Glomerular visceral epithelial cell (primary cell): ENCODE measurements at regions not wholly inside any gene's neighbourhood (a gene's known extent, or its start where the extent isn't known, plus 50 kb on each side); places are given as distances from the start of the nearest gene placed in this dataset.

Experiments
- DNase-seq: peaks from one replicate; pipeline ENCODE4 v3.0.0-alpha.2; 2016; ENCODE audit errors: extremely low spot score

DNA sequence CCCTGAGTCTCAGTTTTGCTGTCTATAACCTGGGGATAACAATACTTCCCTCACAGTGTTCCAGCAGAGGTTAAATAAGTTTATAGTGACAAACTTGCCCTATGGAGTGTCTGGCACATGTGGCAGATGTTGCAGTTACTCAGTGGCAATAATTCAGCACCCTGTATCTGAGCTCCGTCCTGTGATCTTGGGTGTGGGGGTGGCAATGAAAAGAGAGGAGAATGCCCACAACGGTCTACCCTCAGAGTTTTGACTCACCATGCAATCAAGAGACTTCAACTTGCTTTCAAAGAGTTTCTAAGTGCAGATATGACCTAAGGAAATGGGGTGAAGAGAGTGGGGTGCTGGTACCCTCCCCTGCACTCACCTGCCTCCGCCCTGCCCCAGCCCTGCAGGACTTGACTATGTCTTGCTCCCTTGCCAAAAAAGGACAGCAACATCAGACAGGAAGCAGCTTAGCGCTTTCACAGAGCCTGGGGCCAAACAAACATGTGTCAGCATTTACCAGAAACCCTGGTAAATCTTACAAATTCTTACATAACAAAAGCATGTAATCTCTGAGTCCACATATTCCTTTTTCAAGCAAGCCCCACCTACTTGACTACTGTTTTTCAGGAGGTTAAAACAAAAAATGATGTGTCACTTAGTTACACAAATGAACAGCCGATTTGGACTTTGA, 185.1 kb upstream of the CAMK1G start:
- DNase-seq: peak; percentile 81

DNA sequence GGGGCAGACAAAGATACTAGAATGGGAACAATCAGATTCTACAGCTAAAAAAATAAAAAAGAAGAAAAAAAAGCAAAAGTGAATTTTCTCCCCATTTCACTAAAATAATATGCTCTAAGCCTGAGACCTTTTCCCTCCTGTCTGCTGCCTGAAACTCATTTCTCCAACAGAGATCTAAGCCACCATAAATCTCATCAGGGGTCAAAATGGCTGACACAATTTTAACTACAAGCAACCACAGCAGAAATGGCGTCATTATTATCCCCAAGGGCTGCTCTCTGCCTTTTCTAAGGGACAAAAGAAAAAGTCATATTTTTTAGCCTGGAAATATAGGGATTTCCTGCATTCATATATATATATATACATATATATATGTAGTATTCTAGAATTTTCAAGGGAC, 183.7 kb upstream of the CAMK1G start:
- DNase-seq: no peak

DNA sequence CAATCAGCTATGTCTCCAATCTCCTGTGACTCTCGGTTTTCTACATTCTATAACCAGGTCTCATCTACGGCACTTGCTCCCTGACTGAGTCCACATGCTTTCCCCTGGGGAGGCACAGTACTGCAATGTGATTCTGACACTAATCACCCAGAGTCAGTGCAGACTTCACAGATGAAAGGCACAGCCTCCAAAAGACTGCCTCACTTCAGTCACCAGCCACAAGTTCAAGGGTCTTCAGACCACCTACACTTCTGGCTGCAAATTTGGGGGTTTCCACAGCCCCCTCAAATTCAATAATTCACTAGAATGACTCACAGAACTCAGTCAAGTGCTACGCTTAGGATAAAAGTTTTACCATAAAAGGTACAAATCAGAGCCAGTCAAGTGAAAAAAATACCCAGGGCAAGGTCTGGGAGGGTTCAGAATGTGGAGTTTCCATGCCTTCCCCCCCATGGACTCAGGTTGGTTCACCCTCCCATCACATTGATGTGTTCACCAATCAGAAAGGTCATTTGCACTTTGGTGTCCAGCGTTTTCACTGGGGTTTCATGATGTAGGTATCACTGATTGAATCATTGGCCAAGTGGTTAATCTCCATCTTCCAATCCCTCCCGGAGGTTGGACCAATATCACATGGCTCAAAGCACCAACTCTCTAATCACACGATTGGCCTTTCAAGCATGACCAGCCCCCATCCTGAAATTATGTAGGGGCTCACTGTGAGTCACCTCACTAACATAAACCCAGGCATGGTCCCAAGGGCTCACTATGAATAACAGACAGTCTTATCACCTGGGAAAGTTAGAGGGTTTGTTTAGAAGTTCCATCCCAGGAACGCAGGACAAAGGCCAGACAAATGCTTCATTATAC, 182.9 kb upstream of the CAMK1G start:
- DNase-seq: peak; percentile 98

DNA sequence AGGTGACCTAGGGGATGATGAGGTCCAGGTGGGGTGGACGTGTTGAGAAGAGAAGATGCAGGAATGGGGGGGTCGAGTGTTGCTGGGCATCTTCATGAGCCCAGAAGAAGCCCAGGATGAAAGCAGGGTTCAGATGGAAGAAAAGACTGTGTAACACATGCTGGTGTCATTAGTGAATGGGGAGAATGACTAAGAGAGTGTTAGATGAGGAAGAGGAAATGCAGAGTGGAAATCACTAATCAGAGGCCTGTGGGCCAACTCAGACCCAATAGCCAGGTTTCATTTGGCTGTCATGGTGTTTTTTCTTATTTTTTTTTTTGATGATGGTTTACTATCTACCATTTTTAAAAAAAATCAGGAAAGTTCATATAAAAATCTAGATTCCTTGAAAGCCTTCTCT, 180.8 kb upstream of the CAMK1G start:
- DNase-seq: no peak

DNA sequence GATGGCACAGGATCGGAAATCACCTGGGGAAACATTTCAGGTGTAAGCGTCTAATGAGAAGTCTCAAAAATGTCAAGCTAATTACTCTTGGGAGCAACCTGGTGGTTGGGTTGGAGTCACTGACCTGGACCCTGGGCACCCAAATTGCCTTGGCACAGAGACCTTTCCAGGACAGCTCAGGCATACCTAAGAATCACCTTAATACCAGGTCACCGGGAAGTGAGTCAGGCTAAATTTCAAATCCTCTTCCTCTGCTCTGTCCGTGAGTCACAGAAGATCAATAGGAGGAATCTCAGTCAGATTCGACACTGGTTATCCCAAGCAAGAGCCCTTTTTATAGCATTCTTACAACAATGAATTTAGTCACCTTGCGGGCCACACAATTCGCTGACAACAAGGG, 179.6 kb upstream of the CAMK1G start:
- DNase-seq: peak; percentile 44

DNA sequence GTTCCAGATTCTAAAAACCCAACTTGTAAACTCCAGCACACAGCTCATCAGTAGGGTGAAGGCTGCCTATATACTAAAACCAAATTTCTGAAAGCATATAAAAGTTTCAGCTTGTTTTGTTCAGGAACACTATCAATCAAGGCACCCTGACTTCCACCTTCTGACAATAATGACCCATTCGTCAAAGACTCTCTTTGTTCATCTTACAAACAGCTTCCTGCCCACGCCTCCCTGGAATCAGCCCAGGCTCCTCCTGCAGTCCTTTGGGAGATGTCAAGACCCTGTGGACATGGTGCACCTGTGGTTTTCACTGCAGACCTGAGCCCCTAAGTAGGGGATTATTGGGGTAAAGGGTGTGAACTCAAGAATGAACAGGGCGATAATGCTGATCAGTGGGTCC, 178.9 kb upstream of the CAMK1G start:
- peak; percentile 73 for DNase-seq

DNA sequence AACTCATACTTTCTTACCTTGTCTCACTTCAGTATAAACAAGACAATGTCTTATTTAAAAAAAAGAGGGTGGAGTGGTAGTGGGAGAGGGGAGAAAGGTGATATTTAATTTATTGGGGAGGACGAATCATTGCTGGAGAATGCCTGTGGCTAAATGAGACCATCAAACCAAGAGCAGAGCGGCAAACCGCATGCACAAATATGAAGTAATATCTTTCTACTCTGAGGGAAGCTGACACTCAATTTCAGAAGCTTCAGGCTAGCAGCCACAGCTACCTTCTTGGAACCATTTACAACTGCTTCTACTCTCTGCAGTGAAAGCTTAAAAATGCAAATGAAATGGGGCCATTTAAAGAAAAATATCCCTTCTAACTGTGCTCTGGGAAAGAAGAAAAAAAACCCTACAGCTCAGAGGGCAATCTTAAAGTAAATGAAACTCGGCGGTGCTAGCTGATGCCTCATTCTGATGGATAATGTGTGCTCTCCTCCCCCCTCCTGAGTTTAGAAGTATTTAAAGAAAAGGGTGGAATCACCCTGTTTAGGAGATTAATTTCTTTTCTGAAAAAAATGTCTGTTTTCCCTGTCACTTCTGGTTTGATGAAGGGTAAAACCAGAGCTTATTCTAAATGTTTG, 178.2 kb upstream of the CAMK1G start:
- DNase-seq: peak; percentile 89

DNA sequence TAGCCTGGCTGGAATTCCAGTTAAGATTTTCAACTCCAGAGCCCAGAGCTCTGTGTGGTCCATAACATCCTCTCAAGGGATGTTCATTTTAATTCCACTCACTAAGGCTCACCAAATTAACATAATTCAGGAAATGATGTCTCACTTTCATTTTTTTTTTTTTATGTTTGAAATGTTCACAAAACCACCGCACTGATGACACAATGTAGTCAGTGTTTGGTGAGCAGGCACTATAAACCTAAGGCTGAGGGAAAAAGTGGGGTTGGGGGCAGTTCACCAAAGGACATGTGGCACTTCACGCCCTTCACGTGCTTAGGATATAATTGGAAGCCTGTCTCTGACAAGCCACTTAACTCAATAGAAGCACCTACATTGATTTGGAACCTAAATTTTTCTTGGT, 177.3 kb upstream of the CAMK1G start:
- DNase-seq: no peak

DNA sequence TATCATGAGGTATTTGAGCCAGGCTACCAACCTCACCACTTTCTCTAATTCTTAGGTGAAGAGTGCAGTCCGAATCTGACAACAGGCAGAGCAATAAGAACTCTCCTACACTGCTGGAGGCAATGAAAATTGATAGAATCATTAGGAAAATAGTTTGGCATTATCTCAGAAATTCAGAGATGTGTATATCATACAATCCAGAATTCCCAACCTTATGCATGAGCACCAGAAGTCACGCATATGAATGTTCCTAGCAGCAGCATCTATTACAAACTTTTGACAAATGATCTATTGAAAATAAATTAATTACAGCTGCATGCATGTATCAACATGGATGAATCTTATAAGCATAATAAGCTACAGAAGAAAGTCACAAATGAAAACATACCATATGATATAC, 176.9 kb upstream of the CAMK1G start:
- no peak for DNase-seq

DNA sequence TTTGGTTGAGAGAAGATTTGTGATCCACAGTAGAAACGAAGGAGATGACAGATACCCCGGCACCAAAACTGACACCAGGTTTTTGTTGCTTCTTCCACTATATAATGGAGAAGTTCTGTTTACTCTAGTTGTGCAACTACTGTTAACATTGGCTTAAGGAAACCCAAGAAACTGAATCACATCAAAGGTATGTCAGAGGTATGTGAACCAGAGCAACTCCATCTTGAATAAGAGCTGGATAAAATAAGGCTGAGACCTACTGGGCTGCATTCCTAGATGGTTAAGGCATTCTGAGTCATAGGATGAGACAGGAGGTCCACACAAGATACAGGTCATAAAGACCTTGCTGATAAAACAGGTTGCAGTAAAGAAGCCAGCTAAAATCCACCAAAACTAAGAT, 173.7 kb upstream of the CAMK1G start:
- peak; percentile 66 for DNase-seq

DNA sequence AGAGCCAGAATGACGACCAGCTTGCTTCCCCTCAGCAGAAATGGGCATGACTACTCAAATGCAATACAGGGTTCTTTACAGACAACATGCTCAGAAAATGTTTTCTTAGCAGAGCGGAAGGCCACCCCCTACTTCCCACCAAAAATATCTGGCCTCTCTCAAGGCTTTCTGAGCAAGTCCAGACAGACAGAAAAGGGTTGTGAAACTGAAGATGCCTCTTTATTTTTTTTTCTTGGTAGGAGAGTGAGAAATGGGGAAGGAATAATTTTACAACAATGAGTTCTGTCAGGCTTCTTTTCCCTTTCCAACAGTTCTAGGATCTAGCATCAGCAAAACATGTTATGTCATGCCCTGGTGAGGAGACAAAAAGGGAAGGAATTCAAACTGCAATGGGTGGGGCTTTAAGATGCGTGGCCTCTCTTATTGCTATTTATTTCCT, 172.0 kb upstream of the CAMK1G start:
- peak; percentile 46 for DNase-seq

DNA sequence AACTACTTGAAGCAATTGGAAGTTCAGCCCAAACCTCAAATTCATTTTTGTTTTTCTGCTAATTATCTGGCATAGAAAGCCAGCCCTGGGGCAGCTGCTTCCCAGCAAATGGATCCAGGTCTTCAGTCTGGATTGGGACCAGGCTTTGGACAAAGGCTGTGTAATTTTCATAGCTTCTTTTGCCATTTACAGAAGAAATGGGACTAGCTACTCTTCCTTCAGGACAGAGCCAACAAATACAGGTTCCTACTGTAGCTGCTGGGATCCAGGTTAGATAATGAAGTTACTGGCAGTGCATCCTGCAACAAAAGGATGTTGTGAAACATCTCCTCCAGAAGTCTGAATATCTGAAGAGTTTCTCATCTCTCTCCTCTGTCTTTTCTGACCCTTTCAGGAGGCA, 171.5 kb upstream of the CAMK1G start:
- peak; percentile 55 for DNase-seq

DNA sequence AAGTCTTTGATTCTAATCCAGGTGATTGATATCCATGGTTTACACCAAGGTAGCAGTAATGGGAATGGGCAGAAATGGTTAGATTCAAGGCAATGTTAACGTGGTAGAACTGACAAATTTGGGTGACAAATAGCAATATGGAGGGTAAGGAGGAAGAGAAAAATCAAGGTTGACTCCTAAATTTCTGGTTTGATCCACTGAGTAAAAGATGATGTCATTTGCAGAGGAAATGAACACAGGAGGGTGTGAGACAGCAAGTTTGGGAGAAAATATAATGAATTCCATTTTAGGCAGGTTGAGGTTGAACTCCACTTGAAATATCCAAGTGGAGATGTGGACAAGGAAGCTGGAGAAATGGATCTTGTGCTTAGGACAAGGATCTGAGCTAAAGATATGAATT, 170.9 kb upstream of the CAMK1G start:
- no peak for DNase-seq

DNA sequence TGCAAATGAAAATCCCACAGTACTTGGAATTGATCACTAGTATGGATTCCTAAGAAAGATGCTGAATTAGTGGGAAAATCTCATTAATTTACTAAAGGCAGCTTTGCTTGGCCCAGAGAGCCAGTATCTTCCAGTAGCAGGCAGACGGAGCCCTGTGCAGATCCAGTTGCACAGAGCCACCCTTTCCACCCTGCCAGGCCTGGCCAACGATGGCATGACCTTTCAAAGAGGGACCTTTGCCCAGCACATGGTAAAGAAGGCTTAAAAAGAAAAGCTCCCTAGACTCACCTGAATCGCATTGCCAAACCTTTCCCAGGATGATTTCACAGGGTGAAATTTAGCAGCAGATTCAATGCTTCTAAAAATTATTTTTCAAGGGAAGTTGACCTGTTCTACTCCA, 170.5 kb upstream of the CAMK1G start:
- DNase-seq: no peak

DNA sequence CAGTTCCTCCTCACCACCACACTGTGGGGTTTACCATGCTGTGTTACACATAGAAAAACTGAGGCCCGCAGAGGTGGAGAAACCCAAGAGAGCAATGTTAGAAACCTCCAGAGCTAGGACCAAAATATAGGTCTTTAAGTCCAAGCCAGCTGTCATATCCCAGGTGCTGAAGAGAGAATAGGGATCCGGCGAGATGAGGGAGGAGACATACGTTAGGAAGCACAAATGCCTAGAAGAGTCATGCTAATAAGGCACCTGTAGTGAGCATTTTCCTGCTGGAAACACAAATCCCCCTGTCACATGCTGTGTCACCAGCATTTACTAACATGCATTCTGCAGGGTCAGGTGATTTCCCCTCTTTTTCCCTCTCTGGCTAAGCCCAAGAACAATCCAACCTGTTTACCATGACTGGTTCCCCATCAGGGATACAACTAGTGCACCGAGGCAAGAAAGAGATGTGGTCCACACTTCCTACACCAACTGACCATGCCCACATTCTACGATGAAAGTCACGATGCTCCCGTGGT, 168.6 kb upstream of the CAMK1G start:
- DNase-seq: no peak

DNA sequence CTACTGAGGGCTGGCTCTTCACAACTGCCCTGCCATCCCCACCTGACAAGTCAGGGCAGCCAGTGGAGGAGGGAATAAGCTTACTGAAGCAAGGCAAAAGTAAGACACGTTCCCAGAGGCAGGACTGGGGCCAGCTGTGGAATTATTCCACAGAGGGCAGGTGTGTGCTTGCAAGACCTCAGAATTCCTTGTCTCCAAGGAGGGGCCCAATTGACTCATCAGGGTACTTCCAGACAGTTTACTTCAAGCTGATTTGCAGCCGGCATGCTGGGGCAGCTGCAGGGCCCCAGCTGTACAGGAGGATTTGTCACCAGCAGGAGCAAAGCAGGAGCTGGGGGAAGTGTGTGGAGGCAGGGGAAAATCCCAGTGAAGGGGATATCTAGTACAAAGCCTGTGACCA, 167.5 kb upstream of the CAMK1G start:
- peak; percentile 99 for DNase-seq

DNA sequence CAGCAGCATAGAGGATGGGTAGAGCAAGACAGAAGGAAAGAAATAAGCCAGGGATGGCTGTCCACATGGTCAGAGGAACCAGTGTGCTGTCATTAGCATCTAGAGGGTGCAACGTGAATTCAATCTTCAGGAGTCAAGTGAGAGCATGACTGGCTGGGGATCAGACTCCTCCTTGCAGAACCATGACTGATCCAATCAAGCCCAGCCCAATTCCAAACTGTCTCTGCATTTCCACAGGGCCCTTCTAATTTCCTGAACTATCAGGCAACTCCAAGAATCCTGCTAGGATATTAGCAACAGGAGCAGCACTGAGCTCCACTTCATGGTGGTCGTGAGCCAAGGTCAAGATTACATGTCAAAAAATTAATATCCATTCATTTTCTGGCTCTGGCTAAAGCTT, 166.8 kb upstream of the CAMK1G start:
- no peak for DNase-seq

DNA sequence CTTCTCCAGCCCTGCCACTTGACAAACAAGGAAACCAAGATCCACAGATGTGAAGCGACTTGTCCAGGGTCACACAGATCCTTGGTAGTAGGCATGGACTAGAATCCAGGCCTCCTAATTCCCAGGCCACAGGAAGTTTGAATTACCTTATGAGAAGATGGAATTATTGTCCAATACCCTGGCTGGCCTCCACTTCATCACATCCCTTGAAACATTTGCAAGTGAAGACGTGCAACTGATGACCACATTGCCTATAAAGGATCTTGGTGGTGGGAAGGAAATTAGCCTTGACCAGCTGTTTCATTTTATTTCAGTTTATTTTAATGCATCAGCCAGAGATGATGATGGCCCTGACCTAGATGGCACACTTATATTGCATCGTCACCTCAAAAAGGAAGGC, 165.8 kb upstream of the CAMK1G start:
- no peak for DNase-seq

DNA sequence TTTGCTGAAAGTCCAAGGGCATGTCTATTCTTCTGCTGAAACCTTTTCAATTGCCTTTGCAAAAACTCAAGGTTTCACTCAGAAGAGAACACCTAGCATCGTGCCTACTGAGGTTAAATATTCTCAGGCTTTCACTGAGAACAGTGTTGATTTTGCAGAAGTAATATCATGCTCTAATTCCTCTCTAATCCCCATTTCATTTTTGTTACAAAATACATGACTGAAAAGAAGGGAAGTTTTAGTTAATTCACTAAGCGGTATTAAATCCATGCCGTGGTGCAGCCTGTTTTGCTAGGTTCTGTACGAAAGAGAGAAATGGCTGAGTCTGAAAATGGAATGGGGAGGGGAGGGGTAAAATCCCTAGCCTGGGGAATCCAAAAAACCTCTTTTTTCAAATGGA, 163.2 kb upstream of the CAMK1G start:
- DNase-seq: no peak

DNA sequence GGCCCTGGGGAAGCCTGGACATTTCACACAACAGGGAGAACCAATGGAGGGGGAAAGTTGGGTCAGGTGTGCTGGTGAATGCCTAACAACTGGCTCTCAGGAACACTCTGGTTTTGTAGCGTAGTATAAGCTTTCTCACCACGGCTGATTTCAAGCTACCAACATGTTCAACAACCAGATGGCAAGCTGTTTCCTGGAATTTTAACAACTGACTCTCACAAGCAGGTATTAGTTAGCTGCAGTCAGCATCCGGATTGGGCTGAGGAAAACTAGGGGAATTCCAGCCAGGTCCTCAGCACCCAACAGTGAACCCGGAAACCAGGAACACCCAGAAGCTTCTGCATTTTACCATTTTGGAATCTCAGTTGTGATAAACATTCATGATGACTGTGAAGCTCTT, 162.3 kb upstream of the CAMK1G start:
- DNase-seq: peak; percentile 68

DNA sequence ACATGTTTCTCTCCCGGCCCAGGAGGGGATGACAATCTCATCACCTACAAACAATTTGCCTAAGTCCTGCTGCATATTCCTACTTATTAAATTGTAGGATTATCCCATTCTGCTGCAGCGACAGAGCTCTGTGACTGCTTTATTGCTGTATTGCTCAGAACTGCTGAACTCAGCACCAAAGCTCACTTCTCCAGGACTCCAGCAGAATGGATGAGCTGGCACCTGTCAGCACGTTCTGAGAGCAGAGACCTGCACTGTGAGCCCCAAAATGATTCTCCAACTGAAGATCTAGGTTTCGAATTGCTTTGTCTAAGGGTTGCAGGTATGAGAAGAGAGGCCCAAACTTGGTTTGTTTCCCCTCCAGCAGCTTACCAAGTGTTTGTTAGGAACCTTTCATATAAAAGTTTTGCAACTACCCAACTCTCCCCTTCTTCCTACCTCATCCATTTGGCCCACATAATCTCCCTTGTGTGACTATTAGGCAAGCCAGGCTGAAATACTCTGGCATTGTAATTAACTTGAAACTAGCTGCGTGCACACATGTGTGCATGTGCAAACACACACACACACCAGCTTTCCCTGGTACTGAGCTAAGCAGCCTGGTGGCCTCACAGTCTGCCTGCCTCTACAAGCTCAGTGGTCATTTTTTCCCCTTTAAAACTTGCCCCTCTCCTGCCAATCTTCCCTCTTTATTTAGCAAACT, 161.4 kb upstream of the CAMK1G start:
- no peak for DNase-seq

DNA sequence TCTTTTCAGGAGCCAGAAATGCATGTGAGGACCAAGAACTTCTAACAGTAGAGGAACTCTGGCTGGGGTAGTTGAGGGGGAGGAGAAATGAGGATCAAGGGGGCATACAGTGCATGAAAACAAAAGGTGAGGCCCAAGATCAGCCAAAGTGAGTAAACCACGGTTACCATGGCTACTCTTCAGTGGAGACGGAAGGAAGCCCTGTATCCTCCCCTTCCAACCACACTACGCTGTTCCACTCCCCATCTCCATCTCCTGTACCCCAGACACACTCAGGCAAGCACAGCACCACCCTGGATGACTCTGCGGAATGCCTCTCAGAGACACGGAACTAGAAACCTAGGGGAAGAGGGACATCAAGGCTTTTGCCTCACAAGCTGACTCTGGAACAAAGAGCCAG, 157.6 kb upstream of the CAMK1G start:
- no peak for DNase-seq
